ENCODE measurements at regions not wholly inside any gene's neighbourhood (a gene's known extent, or its start where the extent isn't known, plus 50 kb on each side); places are given as distances from the start of the nearest gene placed in this dataset.
"Not testable (repeated sequence)": the region's sequence is repeated elsewhere in the genome, so short reads cannot be mapped to it uniquely, and the experiment has no call there.

GRCh38 chr2:160816916-160817499, 323.4 kb upstream of the RBMS1 start:
- Histone ChIP-seq H3K4me1 (ENCODE audit: control insufficient read depth in 2 of 2, insufficient read depth in 2 of 2, low read length in 2 of 2) (no peaks in the 10 kb centered on the region), H3K27me3 (ENCODE audit: control insufficient read depth in 2 of 2, insufficient read depth in 1 of 2, low read length in 1 of 2) (no peaks in the 10 kb centered on the region), H3K9me3 (ENCODE audit: control insufficient read depth in 2 of 2, insufficient read depth in 1 of 2, low read length in 1 of 2) (no peaks in the 10 kb centered on the region), H3K27ac (ENCODE audit: low read depth in 1 of 2, low read length in 1 of 2) (no peak overlapping the region), H3K4me3 (ENCODE audit: low read length in 2 of 2) (no peak overlapping the region), H3K36me3 (ENCODE audit: control insufficient read depth in 2 of 2, insufficient read depth in 2 of 2, low read length in 1 of 2) (no peaks in the 10 kb centered on the region)
- no peak for DNase-seq (ENCODE audit: low read depth in 6 of 9, low spot score in 9 of 9)
- WGBS, result 92% methylated on average over 2 of the region's 2 CpGs

DNA sequence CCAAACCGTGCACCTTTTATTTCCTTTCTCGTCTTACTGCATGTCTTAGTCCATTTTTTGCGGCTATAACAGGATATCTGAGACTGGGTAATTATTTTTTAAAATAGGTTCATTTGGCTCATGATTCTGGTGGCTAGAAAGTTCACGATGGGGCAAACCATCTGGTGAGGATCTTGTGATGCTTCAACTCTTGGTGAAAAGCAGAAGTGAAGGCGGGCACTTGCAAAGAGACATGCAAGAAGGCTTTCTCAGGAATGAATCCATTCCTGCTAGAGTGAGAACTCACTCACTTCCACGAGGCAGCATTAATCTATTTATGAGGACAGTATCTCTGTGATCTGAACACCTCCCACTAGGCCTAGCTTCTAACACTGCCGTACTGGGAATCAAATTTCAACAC, 327.1 kb upstream of the RBMS1 start:
- no peak overlapping the region for H3K27ac ChIP-seq (ENCODE audit: low read depth in 1 of 2, low read length in 1 of 2)
- H3K36me3 ChIP-seq (ENCODE audit: control insufficient read depth in 2 of 2, insufficient read depth in 2 of 2, low read length in 1 of 2), result no peaks in the 10 kb centered on the region
- DNase-seq (ENCODE audit: low read depth in 6 of 9, low spot score in 9 of 9), result no peak
- WGBS, result 87% methylated on average over 7 of the region's 7 CpGs
- H3K4me1 ChIP-seq (ENCODE audit: control insufficient read depth in 2 of 2, insufficient read depth in 2 of 2, low read length in 2 of 2), result no peaks in the 10 kb centered on the region
- H3K27me3 ChIP-seq (ENCODE audit: control insufficient read depth in 2 of 2, insufficient read depth in 1 of 2, low read length in 1 of 2), result no peaks in the 10 kb centered on the region
- no peaks in the 10 kb centered on the region for H3K9me3 ChIP-seq (ENCODE audit: control insufficient read depth in 2 of 2, insufficient read depth in 1 of 2, low read length in 1 of 2)
- no peak overlapping the region for H3K4me3 ChIP-seq (ENCODE audit: low read length in 2 of 2)

- H3K27ac ChIP-seq (ENCODE audit: low read depth in 1 of 2, low read length in 1 of 2), result no peak overlapping the region
- no peak overlapping the region for H3K4me3 ChIP-seq (ENCODE audit: low read length in 2 of 2)
- no peaks in the 10 kb centered on the region for H3K36me3 ChIP-seq (ENCODE audit: control insufficient read depth in 2 of 2, insufficient read depth in 2 of 2, low read length in 1 of 2)
- H3K4me1 ChIP-seq (ENCODE audit: control insufficient read depth in 2 of 2, insufficient read depth in 2 of 2, low read length in 2 of 2), result no peaks in the 10 kb centered on the region
- DNase-seq (ENCODE audit: low read depth in 6 of 9, low spot score in 9 of 9), result no peak
- H3K9me3 ChIP-seq (ENCODE audit: control insufficient read depth in 2 of 2, insufficient read depth in 1 of 2, low read length in 1 of 2), result peaks cover 0 to 4% of the 10 kb centered on the region in 2 donors
- H3K27me3 ChIP-seq (ENCODE audit: control insufficient read depth in 2 of 2, insufficient read depth in 1 of 2, low read length in 1 of 2), result no peaks in the 10 kb centered on the region
Measured at GRCh38 chr2:160822006-160822405, 328.4 kb upstream of the RBMS1 start.

DNA sequence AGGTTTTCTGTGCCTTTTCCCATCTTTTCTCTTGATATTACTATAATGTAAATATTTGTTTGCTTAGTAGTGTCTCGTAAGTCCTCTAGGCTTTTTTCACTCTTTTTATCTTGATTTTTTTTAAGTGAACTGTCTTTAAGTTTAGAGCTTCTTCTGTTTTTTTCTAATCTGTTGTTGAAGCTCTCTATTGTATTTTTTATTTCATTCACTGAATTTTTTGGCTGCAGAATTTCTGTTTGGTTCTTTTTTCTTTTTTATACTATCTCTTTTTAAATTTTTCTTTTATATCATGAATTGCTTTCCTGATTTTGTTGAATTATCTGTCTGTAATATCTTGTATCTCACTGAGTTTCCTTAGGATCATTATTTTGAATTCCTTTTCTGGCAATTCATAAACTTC, 331.8 kb upstream of the RBMS1 start:
- 99% methylated on average over 1 of the region's 1 CpG for WGBS
- no peak overlapping the region for H3K27ac ChIP-seq (ENCODE audit: low read depth in 1 of 2, low read length in 1 of 2)
- H3K4me1 ChIP-seq (ENCODE audit: control insufficient read depth in 2 of 2, insufficient read depth in 2 of 2, low read length in 2 of 2), result no peaks in the 10 kb centered on the region
- H3K9me3 ChIP-seq (ENCODE audit: control insufficient read depth in 2 of 2, insufficient read depth in 1 of 2, low read length in 1 of 2), result peaks cover 0 to 8% of the 10 kb centered on the region in 2 donors
- no peak for DNase-seq (ENCODE audit: low read depth in 6 of 9, low spot score in 9 of 9)
- no peaks in the 10 kb centered on the region for H3K36me3 ChIP-seq (ENCODE audit: control insufficient read depth in 2 of 2, insufficient read depth in 2 of 2, low read length in 1 of 2)
- no peaks in the 10 kb centered on the region for H3K27me3 ChIP-seq (ENCODE audit: control insufficient read depth in 2 of 2, insufficient read depth in 1 of 2, low read length in 1 of 2)
- no peak overlapping the region for H3K4me3 ChIP-seq (ENCODE audit: low read length in 2 of 2)

GRCh38 chr2:160826496-160826895, 332.9 kb upstream of the RBMS1 start:
- no peaks in the 10 kb centered on the region for H3K4me1 ChIP-seq (ENCODE audit: control insufficient read depth in 2 of 2, insufficient read depth in 2 of 2, low read length in 2 of 2)
- DNase-seq (ENCODE audit: low read depth in 6 of 9, low spot score in 9 of 9), result no peak
- no peaks in the 10 kb centered on the region for H3K27me3 ChIP-seq (ENCODE audit: control insufficient read depth in 2 of 2, insufficient read depth in 1 of 2, low read length in 1 of 2)
- no peak overlapping the region for H3K27ac ChIP-seq (ENCODE audit: low read depth in 1 of 2, low read length in 1 of 2)
- H3K9me3 ChIP-seq (ENCODE audit: control insufficient read depth in 2 of 2, insufficient read depth in 1 of 2, low read length in 1 of 2), result peaks cover 0 to 8% of the 10 kb centered on the region in 2 donors
- H3K4me3 ChIP-seq (ENCODE audit: low read length in 2 of 2), result no peak overlapping the region
- H3K36me3 ChIP-seq (ENCODE audit: control insufficient read depth in 2 of 2, insufficient read depth in 2 of 2, low read length in 1 of 2), result no peaks in the 10 kb centered on the region

- H3K4me1 ChIP-seq (ENCODE audit: control insufficient read depth in 2 of 2, insufficient read depth in 2 of 2, low read length in 2 of 2), result no peaks in the 10 kb centered on the region
- H3K27me3 ChIP-seq (ENCODE audit: control insufficient read depth in 2 of 2, insufficient read depth in 1 of 2, low read length in 1 of 2), result no peaks in the 10 kb centered on the region
- whole genome bisulfite sequencing, result 89% methylated on average over 3 of the region's 3 CpGs
- no peak for DNase-seq (ENCODE audit: low read depth in 6 of 9, low spot score in 9 of 9)
- no peaks in the 10 kb centered on the region for H3K36me3 ChIP-seq (ENCODE audit: control insufficient read depth in 2 of 2, insufficient read depth in 2 of 2, low read length in 1 of 2)
- H3K4me3 ChIP-seq (ENCODE audit: low read length in 2 of 2), result no peak overlapping the region
- no peak overlapping the region for H3K27ac ChIP-seq (ENCODE audit: low read depth in 1 of 2, low read length in 1 of 2)
- H3K9me3 ChIP-seq (ENCODE audit: control insufficient read depth in 2 of 2, insufficient read depth in 1 of 2, low read length in 1 of 2), result peaks cover 0 to 8% of the 10 kb centered on the region in 2 donors
Measured at GRCh38 chr2:160828076-160828475, 332.2 kb upstream of the TANK start.

- H3K27me3 ChIP-seq (ENCODE audit: control insufficient read depth in 2 of 2, insufficient read depth in 1 of 2, low read length in 1 of 2); H3K27ac ChIP-seq (ENCODE audit: low read depth in 1 of 2, low read length in 1 of 2); H3K4me3 ChIP-seq (ENCODE audit: low read length in 2 of 2); H3K4me1 ChIP-seq (ENCODE audit: control insufficient read depth in 2 of 2, insufficient read depth in 2 of 2, low read length in 2 of 2); DNase-seq (ENCODE audit: low read depth in 6 of 9, low spot score in 9 of 9); H3K9me3 ChIP-seq (ENCODE audit: control insufficient read depth in 2 of 2, insufficient read depth in 1 of 2, low read length in 1 of 2); H3K36me3 ChIP-seq (ENCODE audit: control insufficient read depth in 2 of 2, insufficient read depth in 2 of 2, low read length in 1 of 2): not testable (repeated sequence)
- WGBS, result 98% methylated on average over 5 of the region's 5 CpGs
Measured at GRCh38 chr2:160832381-160832780, 327.8 kb upstream of the TANK start.

DNA sequence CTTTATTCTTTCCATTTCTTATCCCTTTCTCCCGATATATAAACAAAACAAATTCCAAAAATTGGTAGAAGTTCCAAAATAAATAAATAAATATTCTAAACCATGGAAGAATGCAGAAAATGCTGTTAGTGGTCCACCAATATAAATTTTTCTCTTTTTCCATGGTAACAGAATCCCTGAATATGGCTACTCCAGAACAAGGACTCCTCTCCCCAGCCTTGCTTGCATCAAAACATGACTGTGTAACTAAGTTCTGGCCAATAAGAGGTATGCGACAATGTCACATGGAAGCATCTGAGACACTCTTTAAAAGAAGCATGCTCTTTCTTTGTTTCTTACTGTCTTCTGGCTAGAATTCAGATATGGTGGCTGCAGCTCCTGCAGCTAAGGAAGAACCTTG, 325.1 kb upstream of the TANK start:
- H3K4me3 ChIP-seq (ENCODE audit: low read length in 2 of 2), result no peak overlapping the region
- H3K9me3 ChIP-seq (ENCODE audit: control insufficient read depth in 2 of 2, insufficient read depth in 1 of 2, low read length in 1 of 2), result no peaks in the 10 kb centered on the region
- no peaks in the 10 kb centered on the region for H3K4me1 ChIP-seq (ENCODE audit: control insufficient read depth in 2 of 2, insufficient read depth in 2 of 2, low read length in 2 of 2)
- no peak overlapping the region for H3K27ac ChIP-seq (ENCODE audit: low read depth in 1 of 2, low read length in 1 of 2)
- WGBS, result 99% methylated on average over 2 of the region's 2 CpGs
- no peaks in the 10 kb centered on the region for H3K27me3 ChIP-seq (ENCODE audit: control insufficient read depth in 2 of 2, insufficient read depth in 1 of 2, low read length in 1 of 2)
- DNase-seq (ENCODE audit: low read depth in 6 of 9, low spot score in 9 of 9), result no peak
- H3K36me3 ChIP-seq (ENCODE audit: control insufficient read depth in 2 of 2, insufficient read depth in 2 of 2, low read length in 1 of 2), result no peaks in the 10 kb centered on the region

GRCh38 chr2:160836755-160837154, 323.5 kb upstream of the TANK start:
- no peak for DNase-seq (ENCODE audit: low read depth in 6 of 9, low spot score in 9 of 9)
- H3K27ac ChIP-seq (ENCODE audit: low read depth in 1 of 2, low read length in 1 of 2), result no peak overlapping the region
- H3K9me3 ChIP-seq (ENCODE audit: control insufficient read depth in 2 of 2, insufficient read depth in 1 of 2, low read length in 1 of 2), result no peaks in the 10 kb centered on the region
- no peak overlapping the region for H3K4me3 ChIP-seq (ENCODE audit: low read length in 2 of 2)
- H3K27me3 ChIP-seq (ENCODE audit: control insufficient read depth in 2 of 2, insufficient read depth in 1 of 2, low read length in 1 of 2), result no peaks in the 10 kb centered on the region
- WGBS, result 78% methylated on average over 1 of the region's 1 CpG
- no peaks in the 10 kb centered on the region for H3K36me3 ChIP-seq (ENCODE audit: control insufficient read depth in 2 of 2, insufficient read depth in 2 of 2, low read length in 1 of 2)
- H3K4me1 ChIP-seq (ENCODE audit: control insufficient read depth in 2 of 2, insufficient read depth in 2 of 2, low read length in 2 of 2), result no peaks in the 10 kb centered on the region

GRCh38 chr2:160837416-160837815, 322.8 kb upstream of the TANK start:
- no peak for DNase-seq (ENCODE audit: low read depth in 6 of 9, low spot score in 9 of 9)

More at GRCh38 chr2:160837416-160837815, 322.8 kb upstream of the TANK start:
- no peak overlapping the region for H3K27ac ChIP-seq (ENCODE audit: low read depth in 1 of 2, low read length in 1 of 2)
- no peak overlapping the region for H3K4me3 ChIP-seq (ENCODE audit: low read length in 2 of 2)
- no peaks in the 10 kb centered on the region for H3K4me1 ChIP-seq (ENCODE audit: control insufficient read depth in 2 of 2, insufficient read depth in 2 of 2, low read length in 2 of 2)
- H3K27me3 ChIP-seq (ENCODE audit: control insufficient read depth in 2 of 2, insufficient read depth in 1 of 2, low read length in 1 of 2), result no peaks in the 10 kb centered on the region
- H3K36me3 ChIP-seq (ENCODE audit: control insufficient read depth in 2 of 2, insufficient read depth in 2 of 2, low read length in 1 of 2), result no peaks in the 10 kb centered on the region
- H3K9me3 ChIP-seq (ENCODE audit: control insufficient read depth in 2 of 2, insufficient read depth in 1 of 2, low read length in 1 of 2), result peaks cover 0 to 2% of the 10 kb centered on the region in 2 donors

All from thymus (tissue), 11 donors.